ENCODE measurements at regions not wholly inside any gene's neighbourhood (a gene's known extent, or its start where the extent isn't known, plus 50 kb on each side); places are given as distances from the start of the nearest gene placed in this dataset.

DNA sequence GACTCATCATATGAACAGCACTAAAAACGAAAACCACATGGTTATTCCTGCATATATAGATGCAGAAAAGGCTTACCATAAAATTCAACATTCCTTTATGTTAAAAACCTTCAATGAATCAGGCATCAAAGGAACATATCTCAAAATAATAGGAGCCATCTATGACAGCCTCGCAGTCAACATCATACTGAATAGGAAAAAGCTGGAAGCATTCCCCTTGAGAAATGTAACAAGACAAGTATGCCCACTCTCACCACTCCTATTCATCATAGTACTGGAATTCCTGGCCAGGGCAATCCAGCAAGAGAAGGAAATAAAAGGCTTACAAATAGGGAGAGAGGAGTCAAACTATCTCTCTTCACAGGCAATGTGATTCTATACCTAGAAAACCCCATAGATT, 179.6 kb upstream of the HTR2A start:
- 61% methylated on average over 2 of the region's 2 CpGs for WGBS
- Histone ChIP-seq H3K27me3 (ENCODE audit: control insufficient read depth in 4 of 4, insufficient read depth in 4 of 4, low read length in 3 of 4) (no peaks in the 10 kb centered on the region), H3K36me3 (ENCODE audit: control insufficient read depth in 4 of 4, insufficient read depth in 3 of 4, low read depth in 1 of 4, low read length in 3 of 4) (no peaks in the 10 kb centered on the region)

DNA sequence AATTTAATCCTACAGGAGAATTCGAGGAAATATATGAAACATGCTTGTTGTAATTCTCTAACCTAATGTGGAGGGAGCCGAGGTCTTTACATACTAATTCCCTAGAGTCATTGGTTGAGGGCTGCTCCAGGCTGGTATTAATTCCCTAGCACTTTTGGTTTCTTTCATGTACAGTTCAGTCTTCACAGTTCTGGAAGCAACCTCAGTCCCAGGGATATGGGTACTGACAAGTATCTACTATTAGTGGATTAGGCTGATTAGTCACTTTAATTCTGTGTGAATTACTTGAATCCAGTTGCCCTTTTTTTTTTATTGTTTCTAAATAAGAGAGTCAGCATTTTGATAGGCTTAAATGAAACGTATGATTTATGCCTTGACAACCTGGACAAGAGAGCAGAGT, 172.3 kb upstream of the HTR2A start:
- TF ChIP-seq, protein P1, sequence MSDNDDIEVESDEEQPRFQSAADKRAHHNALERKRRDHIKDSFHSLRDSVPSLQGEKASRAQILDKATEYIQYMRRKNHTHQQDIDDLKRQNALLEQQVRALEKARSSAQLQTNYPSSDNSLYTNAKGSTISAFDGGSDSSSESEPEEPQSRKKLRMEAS (IDR thresholded peaks at IDR 0.05) = no peak
- TF ChIP-seq EGR1 (IDR thresholded peaks at IDR 0.05; ENCODE audit: low read depth in 2 of 2) (no peak), FOXA2 (IDR thresholded peaks at IDR 0.05) (no peak), HNF4A (conservative IDR thresholded peaks at IDR 0.05) (no peak), SP1 (IDR thresholded peaks at IDR 0.05) (no peak), RAD21 (IDR thresholded peaks at IDR 0.05) (no peak)
- TF ChIP-seq, protein P2, sequence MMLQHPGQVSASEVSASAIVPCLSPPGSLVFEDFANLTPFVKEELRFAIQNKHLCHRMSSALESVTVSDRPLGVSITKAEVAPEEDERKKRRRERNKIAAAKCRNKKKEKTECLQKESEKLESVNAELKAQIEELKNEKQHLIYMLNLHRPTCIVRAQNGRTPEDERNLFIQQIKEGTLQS (IDR thresholded peaks at IDR 0.05) = no peak
- TF ChIP-seq, protein P3, sequence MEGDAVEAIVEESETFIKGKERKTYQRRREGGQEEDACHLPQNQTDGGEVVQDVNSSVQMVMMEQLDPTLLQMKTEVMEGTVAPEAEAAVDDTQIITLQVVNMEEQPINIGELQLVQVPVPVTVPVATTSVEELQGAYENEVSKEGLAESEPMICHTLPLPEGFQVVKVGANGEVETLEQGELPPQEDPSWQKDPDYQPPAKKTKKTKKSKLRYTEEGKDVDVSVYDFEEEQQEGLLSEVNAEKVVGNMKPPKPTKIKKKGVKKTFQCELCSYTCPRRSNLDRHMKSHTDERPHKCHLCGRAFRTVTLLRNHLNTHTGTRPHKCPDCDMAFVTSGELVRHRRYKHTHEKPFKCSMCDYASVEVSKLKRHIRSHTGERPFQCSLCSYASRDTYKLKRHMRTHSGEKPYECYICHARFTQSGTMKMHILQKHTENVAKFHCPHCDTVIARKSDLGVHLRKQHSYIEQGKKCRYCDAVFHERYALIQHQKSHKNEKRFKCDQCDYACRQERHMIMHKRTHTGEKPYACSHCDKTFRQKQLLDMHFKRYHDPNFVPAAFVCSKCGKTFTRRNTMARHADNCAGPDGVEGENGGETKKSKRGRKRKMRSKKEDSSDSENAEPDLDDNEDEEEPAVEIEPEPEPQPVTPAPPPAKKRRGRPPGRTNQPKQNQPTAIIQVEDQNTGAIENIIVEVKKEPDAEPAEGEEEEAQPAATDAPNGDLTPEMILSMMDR (IDR thresholded peaks at IDR 0.05; ENCODE audit: low read depth, low read length, missing input control) = no peak
- H3K9ac ChIP-seq (ENCODE audit: low read depth in 1 of 2, low read length in 2 of 2) = no peak overlapping the region
- H3K4me3 ChIP-seq (ENCODE audit: low read depth in 1 of 3, low read length in 3 of 3) = no peak overlapping the region
- H3K36me3 ChIP-seq (ENCODE audit: control insufficient read depth in 4 of 4, insufficient read depth in 3 of 4, low read depth in 1 of 4, low read length in 3 of 4) = no peaks in the 10 kb centered on the region
- H3K9me3 ChIP-seq (ENCODE audit: control insufficient read depth in 4 of 4, low read length in 3 of 4) = no peaks in the 10 kb centered on the region
- no peak for DNase-seq (ENCODE audit: low spot score)
- H3K27me3 ChIP-seq (ENCODE audit: control insufficient read depth in 4 of 4, insufficient read depth in 4 of 4, low read length in 3 of 4) = no peaks in the 10 kb centered on the region
- no peaks in the 10 kb centered on the region for H3K4me1 ChIP-seq (ENCODE audit: control insufficient read depth in 4 of 4, insufficient read depth in 4 of 4, low read length in 3 of 4)
- no peak overlapping the region for H3K27ac ChIP-seq (ENCODE audit: low read depth in 1 of 2, low read length in 2 of 2)
- WGBS = 74% methylated on average over 3 of the region's 3 CpGs

More for the DNA sequence above, 179.6 kb upstream of the HTR2A start:
- no peak for DNase-seq (ENCODE audit: low spot score)
- H3K27ac ChIP-seq (ENCODE audit: low read depth in 1 of 2, low read length in 2 of 2) = no peak overlapping the region
- H3K9me3 ChIP-seq (ENCODE audit: control insufficient read depth in 4 of 4, low read length in 3 of 4) = no peaks in the 10 kb centered on the region
- H3K4me3 ChIP-seq (ENCODE audit: low read depth in 1 of 3, low read length in 3 of 3) = no peak overlapping the region
- no peaks in the 10 kb centered on the region for H3K4me1 ChIP-seq (ENCODE audit: control insufficient read depth in 4 of 4, insufficient read depth in 4 of 4, low read length in 3 of 4)
- H3K9ac ChIP-seq (ENCODE audit: low read depth in 1 of 2, low read length in 2 of 2) = no peak overlapping the region
- TF ChIP-seq NR2F2 (IDR thresholded peaks at IDR 0.05) (no peak), RAD21 (IDR thresholded peaks at IDR 0.05) (no peak), GABPA (IDR thresholded peaks at IDR 0.05 in 1 of 2, conservative IDR thresholded peaks at IDR 0.05 in 1 of 2) (no peak), YY1 (IDR thresholded peaks at IDR 0.05) (no peak), RXRA (IDR thresholded peaks at IDR 0.05) (no peak)
- TF ChIP-seq, protein P2 (IDR thresholded peaks at IDR 0.05) = no peak

DNA sequence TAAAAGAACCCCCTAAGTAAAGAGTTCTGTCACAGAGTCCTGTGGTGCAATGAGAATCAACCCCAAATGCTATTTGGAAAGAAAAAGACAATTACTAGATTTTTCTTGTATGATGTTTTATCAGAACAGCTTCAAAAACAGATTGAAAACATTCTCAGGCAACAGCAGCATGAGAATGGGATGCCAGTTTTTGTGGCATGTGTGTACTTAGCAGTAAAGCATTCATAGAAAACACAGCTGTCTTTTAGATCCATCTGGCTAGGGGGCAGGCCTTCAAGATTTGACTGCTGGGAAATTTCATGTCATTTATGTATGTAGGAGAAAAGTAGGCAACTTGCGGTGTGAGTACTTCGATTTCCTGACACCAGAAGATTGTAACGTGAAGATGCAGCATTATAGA, 170.5 kb upstream of the HTR2A start:
- Histone ChIP-seq H3K9me3 (ENCODE audit: control insufficient read depth in 4 of 4, low read length in 3 of 4) (peaks cover 0 to 4% (median 1%) of the 10 kb centered on the region in 4 donors), H3K27ac (ENCODE audit: low read depth in 1 of 2, low read length in 2 of 2) (no peak overlapping the region), H3K4me3 (ENCODE audit: low read depth in 1 of 3, low read length in 3 of 3) (no peak overlapping the region), H3K4me1 (ENCODE audit: control insufficient read depth in 4 of 4, insufficient read depth in 4 of 4, low read length in 3 of 4) (no peaks in the 10 kb centered on the region), H3K9ac (ENCODE audit: low read depth in 1 of 2, low read length in 2 of 2) (no peak overlapping the region), H3K36me3 (ENCODE audit: control insufficient read depth in 4 of 4, insufficient read depth in 3 of 4, low read depth in 1 of 4, low read length in 3 of 4) (no peaks in the 10 kb centered on the region), H3K27me3 (ENCODE audit: control insufficient read depth in 4 of 4, insufficient read depth in 4 of 4, low read length in 3 of 4) (no peaks in the 10 kb centered on the region)
- TF ChIP-seq, protein P4, sequence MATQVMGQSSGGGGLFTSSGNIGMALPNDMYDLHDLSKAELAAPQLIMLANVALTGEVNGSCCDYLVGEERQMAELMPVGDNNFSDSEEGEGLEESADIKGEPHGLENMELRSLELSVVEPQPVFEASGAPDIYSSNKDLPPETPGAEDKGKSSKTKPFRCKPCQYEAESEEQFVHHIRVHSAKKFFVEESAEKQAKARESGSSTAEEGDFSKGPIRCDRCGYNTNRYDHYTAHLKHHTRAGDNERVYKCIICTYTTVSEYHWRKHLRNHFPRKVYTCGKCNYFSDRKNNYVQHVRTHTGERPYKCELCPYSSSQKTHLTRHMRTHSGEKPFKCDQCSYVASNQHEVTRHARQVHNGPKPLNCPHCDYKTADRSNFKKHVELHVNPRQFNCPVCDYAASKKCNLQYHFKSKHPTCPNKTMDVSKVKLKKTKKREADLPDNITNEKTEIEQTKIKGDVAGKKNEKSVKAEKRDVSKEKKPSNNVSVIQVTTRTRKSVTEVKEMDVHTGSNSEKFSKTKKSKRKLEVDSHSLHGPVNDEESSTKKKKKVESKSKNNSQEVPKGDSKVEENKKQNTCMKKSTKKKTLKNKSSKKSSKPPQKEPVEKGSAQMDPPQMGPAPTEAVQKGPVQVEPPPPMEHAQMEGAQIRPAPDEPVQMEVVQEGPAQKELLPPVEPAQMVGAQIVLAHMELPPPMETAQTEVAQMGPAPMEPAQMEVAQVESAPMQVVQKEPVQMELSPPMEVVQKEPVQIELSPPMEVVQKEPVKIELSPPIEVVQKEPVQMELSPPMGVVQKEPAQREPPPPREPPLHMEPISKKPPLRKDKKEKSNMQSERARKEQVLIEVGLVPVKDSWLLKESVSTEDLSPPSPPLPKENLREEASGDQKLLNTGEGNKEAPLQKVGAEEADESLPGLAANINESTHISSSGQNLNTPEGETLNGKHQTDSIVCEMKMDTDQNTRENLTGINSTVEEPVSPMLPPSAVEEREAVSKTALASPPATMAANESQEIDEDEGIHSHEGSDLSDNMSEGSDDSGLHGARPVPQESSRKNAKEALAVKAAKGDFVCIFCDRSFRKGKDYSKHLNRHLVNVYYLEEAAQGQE (IDR thresholded peaks at IDR 0.05) = no peak
- TF ChIP-seq, protein P2 (IDR thresholded peaks at IDR 0.05) = no peak
- TF ChIP-seq SP1 (IDR thresholded peaks at IDR 0.05) (no peak), RXRA (IDR thresholded peaks at IDR 0.05) (no peak), FOXA2 (IDR thresholded peaks at IDR 0.05) (no peak), HNF4G (IDR thresholded peaks at IDR 0.05) (no peak), FOXA1 (IDR thresholded peaks at IDR 0.05) (no peak), TAF1 (conservative IDR thresholded peaks at IDR 0.05) (no peak), HNF4A (conservative IDR thresholded peaks at IDR 0.05) (no peak), YY1 (IDR thresholded peaks at IDR 0.05) (no peak), NR2F2 (IDR thresholded peaks at IDR 0.05) (no peak), GABPA (IDR thresholded peaks at IDR 0.05 in 1 of 2, conservative IDR thresholded peaks at IDR 0.05 in 1 of 2) (no peak), EGR1 (IDR thresholded peaks at IDR 0.05; ENCODE audit: low read depth in 2 of 2) (no peak)
- TF ChIP-seq, protein P3 (IDR thresholded peaks at IDR 0.05; ENCODE audit: low read depth, low read length, missing input control) = no peak
- DNase-seq (ENCODE audit: low spot score) = no peak
- 88% methylated on average over 3 of the region's 3 CpGs for WGBS
